Peyer's patch (tissue), 4 donors: ENCODE measurements at regions not wholly inside any gene's neighbourhood (a gene's known extent, or its start where the extent isn't known, plus 50 kb on each side); places are given as distances from the start of the nearest gene placed in this dataset.

Source experiments
- CTCF ChIP-seq, 6 experiments: fragments of 450-650 bp in 4 of 6; fragments of 200-600 bp in 2 of 6; sonication (generic) in 1 of 6; IDR thresholded peaks; one replicate each; pipeline ENCODE4 v1.5.1; 2017 to 2019; ENCODE audit warnings: antibody characterized with exemption in 6 of 6, mild to moderate bottlenecking in 3 of 6, moderate library complexity in 1 of 6
- POLR2A ChIP-seq, 2 donors: fragments of 450-650 bp; IDR thresholded peaks; one replicate each; pipeline ENCODE4 v1.5.1; 2017; ENCODE audit warnings: antibody characterized with exemption in 2 of 2, mild to moderate bottlenecking in 2 of 2, moderate library complexity in 2 of 2

GRCh38 chrX:120768681-120769080 lies 107.0 kb downstream of the CT47B1 start:
- TF ChIP-seq CTCF (IDR thresholded peaks at IDR 0.05) = no peak
- TF ChIP-seq POLR2A (IDR thresholded peaks at IDR 0.05) = no peak
